ENCODE measurements at regions not wholly inside any gene's neighbourhood (a gene's known extent, or its start where the extent isn't known, plus 50 kb on each side); places are given as distances from the start of the nearest gene placed in this dataset.

GRCh38 chr15:93670931-93671330 lies 560.4 kb upstream of the MCTP2 start:
- no peak for DNase-seq
- intact Hi-C loops (cut with micrococcal nuclease): no loop called here
- TF ChIP-seq CTCF (IDR thresholded peaks at IDR 0.05): no peak
- ChIA-PET CTCF (no interaction called here), POLR2A (interaction anchor here (0.7 kb wide), 1 partner anchor 167 kb away, joined by 3 read pairs; no protein-coding TSS in a partner anchor)
- no peak for ATAC-seq
- H3K27ac Mint-ChIP-seq: no peak overlapping the region
- peaks cover 2% of the 10 kb centered on the region for H3K9me3 Mint-ChIP-seq
- no peaks in the 10 kb centered on the region for H3K36me3 Mint-ChIP-seq (ENCODE audit: low read depth)
- H3K4me3 Mint-ChIP-seq: no peak overlapping the region
- no peaks in the 10 kb centered on the region for H3K4me1 Mint-ChIP-seq (ENCODE audit: low read depth)
- H3K27me3 Mint-ChIP-seq: peaks cover 9% of the 10 kb centered on the region

DNA sequence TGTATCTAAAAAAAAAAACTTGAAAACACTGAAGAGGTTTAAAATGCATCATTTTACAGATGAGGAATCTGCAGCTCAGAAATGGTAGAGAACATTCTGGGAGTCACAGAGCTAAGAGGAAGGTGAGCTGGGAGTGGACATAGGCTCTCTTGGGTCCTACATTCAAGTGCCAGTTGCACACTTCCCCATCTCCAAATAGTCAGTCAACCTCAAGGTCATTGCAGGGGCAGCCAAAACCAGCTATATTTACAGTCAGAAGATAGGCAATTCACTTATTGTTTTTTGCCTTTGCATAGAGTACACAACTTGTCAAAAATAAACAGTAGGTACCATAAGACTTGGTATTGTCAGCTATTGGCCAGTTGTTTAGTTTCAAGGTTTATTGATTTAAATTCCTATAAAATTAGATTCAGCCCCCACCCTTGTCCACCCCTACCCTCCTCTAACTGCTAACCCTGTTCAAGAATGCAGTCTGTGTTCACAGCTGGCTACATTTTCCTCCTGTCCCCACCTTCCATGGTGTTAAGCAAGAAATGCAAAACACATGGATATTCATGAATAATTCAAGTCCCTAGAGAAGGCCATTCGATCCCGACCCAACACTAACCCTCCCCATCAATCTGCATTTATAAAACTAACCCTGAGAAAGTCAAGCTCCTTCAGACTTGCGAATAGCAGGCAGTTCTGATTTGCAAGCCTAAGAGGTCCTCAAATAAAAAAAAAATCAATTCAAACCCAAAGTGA lies 567.0 kb upstream of the MCTP2 start:
- Mint-ChIP-seq H3K27ac (no peak overlapping the region), H3K4me1 (ENCODE audit: low read depth) (no peaks in the 10 kb centered on the region), H3K27me3 (peaks cover 2% of the 10 kb centered on the region), H3K36me3 (ENCODE audit: low read depth) (no peaks in the 10 kb centered on the region), H3K9me3 (no peaks in the 10 kb centered on the region), H3K4me3 (no peak overlapping the region)
- POLR2A ChIA-PET: no interaction called here
- ATAC-seq: no peak
- CTCF ChIA-PET: no interaction called here
- intact Hi-C loops (cut with micrococcal nuclease): no loop called here
- no peak for DNase-seq
- no peak for TF ChIP-seq CTCF (IDR thresholded peaks at IDR 0.05)

DNA sequence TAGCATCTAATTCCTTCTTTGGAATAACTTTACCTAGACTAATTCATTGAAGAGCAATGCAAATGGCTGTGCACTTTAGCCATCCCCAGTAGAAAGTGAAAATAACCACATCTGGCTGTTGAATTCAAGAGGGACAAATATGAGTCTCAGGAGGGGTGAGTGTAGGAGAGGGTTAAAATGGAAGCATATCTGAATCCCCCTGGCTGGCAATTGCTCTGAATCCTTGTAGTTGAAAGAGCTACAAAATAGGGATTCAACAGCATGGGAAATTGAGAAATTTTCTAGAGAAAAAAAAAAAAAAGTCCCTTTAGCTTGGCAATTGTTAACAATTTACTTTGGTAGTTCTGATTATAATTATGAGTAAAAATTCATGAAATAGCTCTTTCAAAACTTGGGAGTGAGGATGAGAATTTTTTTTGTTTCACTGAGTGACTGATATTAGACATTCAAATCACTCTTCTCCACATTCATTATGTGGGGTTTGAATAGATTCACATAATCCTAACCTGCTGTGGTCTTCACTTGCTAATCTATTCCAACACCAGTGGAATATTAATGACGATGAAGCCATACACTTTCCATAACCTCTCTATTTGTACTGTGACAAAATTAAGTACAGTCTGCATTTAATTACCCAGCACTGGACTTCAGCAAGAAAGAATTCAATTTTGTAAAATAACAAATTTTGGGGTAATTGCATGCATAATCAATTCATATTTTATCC lies 569.0 kb upstream of the MCTP2 start:
- DNase-seq (no peak), ATAC-seq (no peak)
- Mint-ChIP-seq H3K36me3 (ENCODE audit: low read depth) (no peaks in the 10 kb centered on the region), H3K9me3 (no peaks in the 10 kb centered on the region), H3K4me3 (no peak overlapping the region), H3K27ac (no peak overlapping the region), H3K27me3 (peaks cover 4% of the 10 kb centered on the region), H3K4me1 (ENCODE audit: low read depth) (no peaks in the 10 kb centered on the region)
- TF ChIP-seq CTCF (IDR thresholded peaks at IDR 0.05): no peak
- ChIA-PET POLR2A (no interaction called here), CTCF (interaction anchor here (0.6 kb wide), 1 partner anchor 94 kb away, joined by 3 read pairs; no protein-coding TSS in a partner anchor)
- intact Hi-C loops (cut with micrococcal nuclease): no loop called here

DNA sequence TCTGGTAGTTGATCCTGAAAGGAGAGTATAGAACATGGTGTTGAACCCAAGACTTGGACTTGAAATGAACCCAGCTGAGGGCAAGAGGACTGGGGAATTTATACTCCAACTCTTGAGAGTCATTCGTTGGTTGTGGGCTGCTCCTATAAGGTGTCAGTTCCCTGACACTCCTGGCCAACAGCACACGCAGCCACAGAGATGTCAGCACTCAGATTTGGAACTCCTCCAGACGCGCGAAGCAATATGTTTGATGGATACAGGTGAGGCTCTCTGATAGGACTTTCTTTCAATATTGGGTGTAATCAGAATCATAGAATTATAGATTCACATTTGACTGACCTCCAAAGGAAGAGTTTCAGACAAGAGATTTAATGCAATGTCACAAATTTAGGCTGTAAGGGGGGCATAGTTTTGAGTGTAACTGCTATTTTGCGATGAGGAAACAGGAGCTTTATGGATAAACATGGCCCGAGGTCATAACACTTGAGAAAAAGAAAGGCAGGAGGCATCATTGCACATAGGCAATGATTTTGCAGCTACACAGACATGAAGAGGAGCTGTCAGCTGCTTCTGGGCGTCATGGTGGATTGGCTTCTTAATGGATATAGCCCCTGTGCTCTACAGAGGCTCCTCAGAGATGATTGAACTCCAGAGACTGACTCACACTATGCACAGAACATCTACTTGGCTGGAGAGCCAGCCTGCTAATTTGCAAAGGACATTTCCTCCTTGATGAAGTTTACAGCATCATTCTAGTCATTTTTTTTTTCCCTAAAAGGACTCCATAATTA lies 569.2 kb upstream of the RGMA start:
- no peak overlapping the region for H3K4me3 Mint-ChIP-seq
- H3K9me3 Mint-ChIP-seq: no peaks in the 10 kb centered on the region
- peaks cover 4% of the 10 kb centered on the region for H3K27me3 Mint-ChIP-seq
- ChIA-PET CTCF (no interaction called here), POLR2A (no interaction called here)
- DNase-seq: no peak
- intact Hi-C loops (cut with micrococcal nuclease): no loop called here
- no peaks in the 10 kb centered on the region for H3K4me1 Mint-ChIP-seq (ENCODE audit: low read depth)
- H3K36me3 Mint-ChIP-seq (ENCODE audit: low read depth): no peaks in the 10 kb centered on the region
- TF ChIP-seq CTCF (IDR thresholded peaks at IDR 0.05): no peak
- ATAC-seq: no peak
- no peak overlapping the region for H3K27ac Mint-ChIP-seq

DNA sequence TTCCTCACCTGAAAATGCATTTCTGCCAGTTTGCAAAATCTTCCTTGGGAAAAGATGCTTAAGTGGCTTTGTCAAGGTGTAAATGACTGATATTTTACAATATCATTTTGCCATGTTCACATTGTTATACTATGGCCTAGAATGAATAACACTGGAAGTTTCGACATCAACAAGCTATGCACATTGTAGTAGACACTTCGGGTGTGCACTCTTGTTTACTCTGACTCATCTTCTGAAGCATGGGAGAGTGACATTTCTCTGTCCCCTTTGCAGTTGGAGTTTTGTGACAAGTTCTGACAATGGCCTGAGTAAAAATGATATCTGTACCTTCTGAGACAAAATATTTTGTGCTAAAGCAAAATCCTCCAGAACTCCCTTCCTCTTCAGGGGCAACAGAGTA lies 567.0 kb upstream of the RGMA start:
- ChIA-PET CTCF (no interaction called here), POLR2A (no interaction called here)
- no peak overlapping the region for H3K4me3 Mint-ChIP-seq
- no peaks in the 10 kb centered on the region for H3K9me3 Mint-ChIP-seq
- H3K4me1 Mint-ChIP-seq (ENCODE audit: low read depth): no peaks in the 10 kb centered on the region
- ATAC-seq (no peak), DNase-seq (no peak)
- intact Hi-C loops (cut with micrococcal nuclease): no loop called here
- TF ChIP-seq CTCF (IDR thresholded peaks at IDR 0.05): no peak
- peaks cover 6% of the 10 kb centered on the region for H3K27me3 Mint-ChIP-seq
- H3K27ac Mint-ChIP-seq: no peak overlapping the region
- no peaks in the 10 kb centered on the region for H3K36me3 Mint-ChIP-seq (ENCODE audit: low read depth)
